Activated naive CD4-positive, alpha-beta T cell (primary cell): ENCODE measurements at regions not wholly inside any gene's neighbourhood (a gene's known extent, or its start where the extent isn't known, plus 50 kb on each side); places are given as distances from the start of the nearest gene placed in this dataset.

Experiments
- DNase-seq, 4 experiments: peaks; one replicate each; lab custom pipeline; 2025; lab: John Stamatoyannopoulos, UW

- DNase-seq = peak in 1 of 4 experiments; percentile 40
Observed at GRCh38 chrX:131778269-131779218, 234.7 kb downstream of the OR13H1 start.

GRCh38 chrX:131779306-131779705 lies 235.4 kb downstream of the OR13H1 start:
- no peak for DNase-seq

GRCh38 chrX:131779741-131780140 lies 235.9 kb downstream of the OR13H1 start:
- DNase-seq = no peak

- no peak for DNase-seq
Observed at GRCh38 chrX:131782646-131783045, 238.8 kb downstream of the OR13H1 start.

GRCh38 chrX:131783555-131784308 lies 239.4 kb upstream of the STK26 start:
- DNase-seq = peak in 2 of 4 experiments; percentile 23 to 48

- DNase-seq = no peak
Observed at GRCh38 chrX:131789664-131790063, 233.4 kb upstream of the STK26 start.

- DNase-seq = no peak
Observed at GRCh38 chrX:131791608-131792355, 231.3 kb upstream of the STK26 start.

GRCh38 chrX:131792356-131792749 lies 230.7 kb upstream of the STK26 start:
- DNase-seq = peak in 2 of 4 experiments; percentile 39 to 72

GRCh38 chrX:131792789-131793462 lies 230.2 kb upstream of the STK26 start:
- peak in 2 of 4 experiments; percentile 47 to 70 for DNase-seq

GRCh38 chrX:131795442-131796229 lies 227.5 kb upstream of the STK26 start:
- DNase-seq = no peak

GRCh38 chrX:131801066-131801465 lies 222.0 kb upstream of the STK26 start:
- no peak for DNase-seq

GRCh38 chrX:131801911-131802310 lies 221.2 kb upstream of the STK26 start:
- no peak for DNase-seq

- DNase-seq = peak in 2 of 4 experiments; percentile 32 to 61
Observed at GRCh38 chrX:131802836-131803626, 220.1 kb upstream of the STK26 start.

- peak; percentile 3 to 77 (median 47) for DNase-seq
Observed at GRCh38 chrX:131812847-131813825, 210.0 kb upstream of the STK26 start.

- peak; percentile 1 to 50 (median 20) for DNase-seq
Observed at GRCh38 chrX:131816551-131817136, 206.5 kb upstream of the STK26 start.

- DNase-seq = no peak
Observed at GRCh38 chrX:131818297-131818936, 204.7 kb upstream of the STK26 start.

GRCh38 chrX:131821945-131822622 lies 201.0 kb upstream of the STK26 start:
- DNase-seq = peak in 2 of 4 experiments; percentile 26 to 55
